Thoracic aorta (tissue), 2 donors: ENCODE measurements at regions not wholly inside any gene's neighbourhood (a gene's known extent, or its start where the extent isn't known, plus 50 kb on each side); places are given as distances from the start of the nearest gene placed in this dataset.

Experiments
- ATAC-seq: fragments of 150-250 bp; one replicate; pipeline ENCODE4 v1.8.0; 2017; ENCODE audit warnings: low read depth; ENCODE audit not compliant: insufficient number of reproducible peaks, low FRiP score
- DNase-seq: peaks from one replicate; pipeline ENCODE4 v3.0.0-alpha.2; 2020; ENCODE audit warnings: low spot score
- H3K27ac ChIP-seq, 2 donors: fragments of 200-600 bp; sonication (generic); 1 replicate in 1 of 2; 2 replicates in 1 of 2; pipeline ENCODE4 v1.5.1; 2016; ENCODE audit warnings: mild to moderate bottlenecking in 2 of 2, moderate library complexity in 2 of 2
- H3K27me3 ChIP-seq: fragments of 200-600 bp; sonication (generic); replicated peaks from 2 replicates; pipeline ENCODE4 v1.6.0; 2016; ENCODE audit warnings: mild to moderate bottlenecking; ENCODE audit not compliant: insufficient read depth
- H3K36me3 ChIP-seq: fragments of 200-600 bp; sonication (generic); one replicate; pipeline ENCODE4 v1.5.1; 2016
- H3K4me1 ChIP-seq, 2 donors: fragments of 200-600 bp; sonication (generic); 1 replicate in 1 of 2; 2 replicates in 1 of 2; pipeline versions ENCODE4 v1.5.1 to v1.6.0; 2016; ENCODE audit warnings: low read depth in 2 of 2, mild to moderate bottlenecking in 1 of 2; ENCODE audit not compliant: control insufficient read depth in 1 of 2
- H3K4me3 ChIP-seq: fragments of 200-600 bp; sonication (generic); 2 replicates; pipeline ENCODE4 v1.5.1; 2016; ENCODE audit warnings: mild to moderate bottlenecking
- H3K9me3 ChIP-seq: fragments of 200-600 bp; sonication (generic); 2 replicates; pipeline ENCODE4 v1.5.1; 2016
- TF ChIP-seq, protein P1 (sequence below): fragments of 200-600 bp; sonication (generic); IDR thresholded peaks from one replicate; pipeline ENCODE4 v1.5.1; 2019; ENCODE audit warnings: antibody characterized with exemption

DNA sequence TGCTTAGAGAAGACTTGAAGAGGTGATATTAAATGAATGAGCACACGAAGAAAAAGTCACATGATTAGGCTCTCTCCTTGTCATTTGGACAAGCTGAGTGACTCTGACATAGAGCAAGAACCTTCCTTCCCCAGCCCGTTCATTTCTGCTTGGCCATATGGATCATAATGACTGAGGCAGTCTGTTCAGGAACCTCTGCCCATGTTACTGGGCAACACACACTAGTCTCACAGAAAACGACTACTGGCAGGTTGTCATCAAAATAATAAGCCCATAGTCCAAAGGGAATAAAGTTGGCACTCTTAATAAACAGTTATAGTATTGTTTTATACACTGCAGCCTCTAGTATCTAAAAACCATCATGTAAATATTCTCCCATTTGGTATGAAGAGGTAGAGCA, 635.0 kb downstream of the REEP3 start:
- H3K4me3 ChIP-seq = no peak overlapping the region
- H3K27ac ChIP-seq = no peak overlapping the region
- no peaks in the 10 kb centered on the region for H3K36me3 ChIP-seq
- no peaks in the 10 kb centered on the region for H3K9me3 ChIP-seq
- H3K27me3 ChIP-seq = no peaks in the 10 kb centered on the region
- H3K4me1 ChIP-seq = peaks cover 6 to 18% of the 10 kb centered on the region in 2 donors
- ATAC-seq (no peak), DNase-seq (no peak)
- TF ChIP-seq, protein P1, sequence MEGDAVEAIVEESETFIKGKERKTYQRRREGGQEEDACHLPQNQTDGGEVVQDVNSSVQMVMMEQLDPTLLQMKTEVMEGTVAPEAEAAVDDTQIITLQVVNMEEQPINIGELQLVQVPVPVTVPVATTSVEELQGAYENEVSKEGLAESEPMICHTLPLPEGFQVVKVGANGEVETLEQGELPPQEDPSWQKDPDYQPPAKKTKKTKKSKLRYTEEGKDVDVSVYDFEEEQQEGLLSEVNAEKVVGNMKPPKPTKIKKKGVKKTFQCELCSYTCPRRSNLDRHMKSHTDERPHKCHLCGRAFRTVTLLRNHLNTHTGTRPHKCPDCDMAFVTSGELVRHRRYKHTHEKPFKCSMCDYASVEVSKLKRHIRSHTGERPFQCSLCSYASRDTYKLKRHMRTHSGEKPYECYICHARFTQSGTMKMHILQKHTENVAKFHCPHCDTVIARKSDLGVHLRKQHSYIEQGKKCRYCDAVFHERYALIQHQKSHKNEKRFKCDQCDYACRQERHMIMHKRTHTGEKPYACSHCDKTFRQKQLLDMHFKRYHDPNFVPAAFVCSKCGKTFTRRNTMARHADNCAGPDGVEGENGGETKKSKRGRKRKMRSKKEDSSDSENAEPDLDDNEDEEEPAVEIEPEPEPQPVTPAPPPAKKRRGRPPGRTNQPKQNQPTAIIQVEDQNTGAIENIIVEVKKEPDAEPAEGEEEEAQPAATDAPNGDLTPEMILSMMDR = no peak

DNA sequence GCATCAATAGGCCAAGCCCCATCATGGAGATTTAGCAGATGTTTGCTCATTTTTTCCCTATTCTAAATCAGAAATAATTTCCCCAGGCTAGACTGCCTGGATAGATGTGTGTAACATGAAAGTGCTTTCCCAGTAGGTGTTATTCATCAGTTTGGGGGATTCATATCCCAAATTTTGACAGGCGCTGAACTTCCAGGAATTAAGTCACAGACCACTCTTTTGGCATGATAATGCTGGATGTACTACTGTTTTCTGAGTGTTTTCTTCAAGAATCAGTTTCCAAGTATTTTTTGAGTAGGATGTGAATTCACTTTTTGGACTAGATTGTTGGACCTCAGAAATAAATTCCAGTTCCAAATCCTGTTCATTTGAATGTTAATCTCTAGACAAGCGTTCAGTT, 637.4 kb downstream of the REEP3 start:
- no peaks in the 10 kb centered on the region for H3K27me3 ChIP-seq
- peaks cover 6 to 18% of the 10 kb centered on the region in 2 donors for H3K4me1 ChIP-seq
- H3K4me3 ChIP-seq = no peak overlapping the region
- H3K9me3 ChIP-seq = no peaks in the 10 kb centered on the region
- H3K36me3 ChIP-seq = no peaks in the 10 kb centered on the region
- TF ChIP-seq, protein P1 = no peak
- ATAC-seq = no peak
- H3K27ac ChIP-seq = no peak overlapping the region
- no peak for DNase-seq

DNA sequence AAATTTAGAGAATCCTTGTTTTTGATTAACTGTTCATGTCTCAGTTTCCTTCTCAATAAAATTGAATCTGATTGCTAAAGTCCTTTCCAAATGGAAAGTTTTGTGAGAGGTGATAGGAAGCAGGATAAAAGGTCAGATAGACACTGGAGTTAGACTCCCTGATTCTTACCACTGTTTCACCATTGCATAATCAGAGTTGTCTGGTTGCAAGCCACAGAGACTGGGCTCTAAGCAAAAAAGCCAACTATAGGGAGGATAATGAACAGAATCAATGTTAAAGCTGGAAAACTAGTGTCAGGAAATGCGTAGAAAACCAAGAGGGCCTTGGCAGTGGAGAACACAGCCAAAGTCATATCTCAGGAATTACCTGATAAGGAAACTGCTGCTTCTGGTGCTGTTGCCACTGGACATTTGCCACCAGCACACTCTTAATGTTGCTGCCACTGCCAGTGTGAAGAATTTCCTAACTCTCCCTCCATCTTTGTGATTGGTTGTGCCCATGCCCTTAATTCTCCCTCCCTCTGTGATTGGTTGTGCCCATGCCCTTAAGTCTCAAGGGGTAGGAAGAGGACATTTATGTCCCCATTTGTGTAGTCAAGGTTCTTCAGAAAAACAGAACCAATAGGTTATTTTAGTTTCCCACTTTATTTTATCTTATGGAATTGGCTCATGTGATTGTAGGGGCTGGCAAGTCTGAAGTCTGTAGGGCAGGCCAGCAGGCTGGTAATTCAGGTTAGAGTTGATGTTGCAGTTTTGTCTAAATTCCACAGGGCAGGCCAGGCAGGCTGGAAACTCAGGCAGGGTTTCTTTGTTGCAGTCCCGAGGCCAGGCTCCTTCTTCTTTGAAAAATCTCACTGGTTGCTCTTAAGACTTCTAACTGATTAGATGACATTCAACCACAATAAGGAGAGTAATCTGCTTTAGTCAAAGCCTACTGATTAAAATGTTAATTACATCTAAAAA, 639.0 kb downstream of the REEP3 start:
- no peak for DNase-seq
- Histone ChIP-seq H3K9me3 (no peaks in the 10 kb centered on the region), H3K27ac (peak overlapping the region in 1 of 2 donors; percentile 33), H3K36me3 (no peaks in the 10 kb centered on the region), H3K27me3 (no peaks in the 10 kb centered on the region), H3K4me3 (no peak overlapping the region), H3K4me1 (peaks cover 6 to 18% of the 10 kb centered on the region in 2 donors)
- TF ChIP-seq, protein P1 = no peak
- ATAC-seq = no peak

DNA sequence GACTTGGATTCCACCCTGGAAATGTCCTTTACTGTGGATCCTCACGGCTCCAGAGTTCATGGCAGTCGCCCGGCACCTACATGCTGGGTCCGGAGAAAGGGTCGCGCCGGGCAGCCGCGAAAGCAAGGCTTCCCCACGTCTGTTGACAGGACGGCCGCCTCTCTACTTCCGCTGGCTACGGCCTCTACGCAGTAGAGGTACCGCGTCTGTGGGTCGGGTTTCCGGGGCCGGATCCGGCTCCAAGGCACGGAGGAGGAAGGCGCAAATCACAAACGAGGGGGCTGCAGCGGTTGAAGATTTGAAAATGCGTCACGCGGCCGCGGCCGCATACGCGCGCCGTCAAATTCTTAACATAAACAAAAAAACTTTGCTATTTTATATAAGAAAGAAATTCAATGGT, 649.6 kb downstream of the REEP3 start:
- TF ChIP-seq, protein P1 = no peak
- H3K36me3 ChIP-seq = no peaks in the 10 kb centered on the region
- H3K9me3 ChIP-seq = no peaks in the 10 kb centered on the region
- H3K27me3 ChIP-seq = no peaks in the 10 kb centered on the region
- DNase-seq (no peak), ATAC-seq (no peak)
- no peaks in the 10 kb centered on the region for H3K4me1 ChIP-seq
- H3K4me3 ChIP-seq = no peak overlapping the region
- H3K27ac ChIP-seq = no peak overlapping the region

DNA sequence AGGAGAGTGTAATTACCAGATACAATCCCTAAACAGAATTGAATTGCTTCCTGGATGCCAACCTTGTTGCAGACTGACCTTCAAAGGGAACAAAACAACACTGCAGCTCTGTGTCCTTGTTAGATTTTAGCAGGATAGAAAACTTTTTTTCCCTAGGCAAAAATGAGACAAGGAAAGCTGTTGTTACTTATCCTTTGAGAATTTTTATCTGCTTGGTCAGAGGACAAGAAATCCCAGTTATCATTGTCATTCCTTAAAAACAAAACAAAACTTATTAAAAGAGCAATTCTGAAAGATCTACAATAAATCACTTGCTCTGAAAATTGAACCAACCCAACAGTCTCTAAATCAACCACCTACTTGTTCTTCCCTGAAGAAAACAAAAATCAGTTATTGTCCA, 652.6 kb downstream of the REEP3 start:
- no peak for ATAC-seq
- H3K36me3 ChIP-seq = no peaks in the 10 kb centered on the region
- H3K4me3 ChIP-seq = no peak overlapping the region
- no peak for DNase-seq
- no peaks in the 10 kb centered on the region for H3K9me3 ChIP-seq
- no peaks in the 10 kb centered on the region for H3K27me3 ChIP-seq
- H3K4me1 ChIP-seq = no peaks in the 10 kb centered on the region
- TF ChIP-seq, protein P1 = no peak
- no peak overlapping the region for H3K27ac ChIP-seq
